ENCODE measurements at regions not wholly inside any gene's neighbourhood (a gene's known extent, or its start where the extent isn't known, plus 50 kb on each side); places are given as distances from the start of the nearest gene placed in this dataset.

- no peak overlapping the region for H3K4me3 ChIP-seq
- no peaks in the 10 kb centered on the region for H3K36me3 ChIP-seq
- in situ Hi-C loops (cut with MboI; ENCODE audit: low sequenced_read_pairs in 4 of 4) (no loop called here), intact Hi-C loops (cut with DNase I; ENCODE audit: low total_unique reads) (no loop called here)
- ATAC-seq (peak; percentile 57 to 87), DNase-seq (peak; percentile 49 to 75)
- no peak for TF ChIP-seq POLR2A (IDR thresholded peaks at IDR 0.05)
- TF ChIP-seq, protein P1, sequence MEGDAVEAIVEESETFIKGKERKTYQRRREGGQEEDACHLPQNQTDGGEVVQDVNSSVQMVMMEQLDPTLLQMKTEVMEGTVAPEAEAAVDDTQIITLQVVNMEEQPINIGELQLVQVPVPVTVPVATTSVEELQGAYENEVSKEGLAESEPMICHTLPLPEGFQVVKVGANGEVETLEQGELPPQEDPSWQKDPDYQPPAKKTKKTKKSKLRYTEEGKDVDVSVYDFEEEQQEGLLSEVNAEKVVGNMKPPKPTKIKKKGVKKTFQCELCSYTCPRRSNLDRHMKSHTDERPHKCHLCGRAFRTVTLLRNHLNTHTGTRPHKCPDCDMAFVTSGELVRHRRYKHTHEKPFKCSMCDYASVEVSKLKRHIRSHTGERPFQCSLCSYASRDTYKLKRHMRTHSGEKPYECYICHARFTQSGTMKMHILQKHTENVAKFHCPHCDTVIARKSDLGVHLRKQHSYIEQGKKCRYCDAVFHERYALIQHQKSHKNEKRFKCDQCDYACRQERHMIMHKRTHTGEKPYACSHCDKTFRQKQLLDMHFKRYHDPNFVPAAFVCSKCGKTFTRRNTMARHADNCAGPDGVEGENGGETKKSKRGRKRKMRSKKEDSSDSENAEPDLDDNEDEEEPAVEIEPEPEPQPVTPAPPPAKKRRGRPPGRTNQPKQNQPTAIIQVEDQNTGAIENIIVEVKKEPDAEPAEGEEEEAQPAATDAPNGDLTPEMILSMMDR (IDR thresholded peaks at IDR 0.05 in 4 of 5, conservative IDR thresholded peaks at IDR 0.05 in 1 of 5): no peak
- H3K27ac ChIP-seq: peak overlapping the region in 1 of 4 donors; percentile 33
- H3K9me3 ChIP-seq: no peaks in the 10 kb centered on the region
- no peaks in the 10 kb centered on the region for H3K27me3 ChIP-seq
- H3K4me1 ChIP-seq: no peaks in the 10 kb centered on the region
These were observed 114.5 kb upstream of the GSE1 start for GRCh38 chr16:85498607-85499006.

DNA sequence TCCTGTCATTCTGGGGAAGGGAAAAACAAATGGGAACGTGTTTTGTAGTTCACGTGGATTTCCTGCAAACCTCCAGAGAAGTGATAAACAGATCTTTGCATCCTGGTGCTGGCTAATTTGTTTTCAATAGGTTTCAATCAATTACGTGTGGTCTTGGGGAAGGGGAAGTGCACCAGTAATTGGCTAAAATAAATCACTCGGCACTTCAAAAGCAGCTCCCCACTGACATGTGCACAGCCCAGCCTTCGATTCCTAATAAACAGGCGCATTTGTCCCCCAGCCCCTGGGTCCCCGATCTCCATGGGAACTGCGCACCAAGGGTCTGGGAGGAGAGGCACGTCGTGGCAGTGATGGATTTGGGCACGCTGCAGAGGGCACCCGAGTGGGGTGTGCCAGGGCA is 112.9 kb upstream of the GSE1 start:
- no peak overlapping the region for H3K4me3 ChIP-seq
- no peak for TF ChIP-seq POLR2A (IDR thresholded peaks at IDR 0.05)
- TF ChIP-seq, protein P1 (IDR thresholded peaks at IDR 0.05 in 4 of 5, conservative IDR thresholded peaks at IDR 0.05 in 1 of 5): no peak
- H3K4me1 ChIP-seq: peaks cover 0 to 6% of the 10 kb centered on the region in 2 donors
- no peak for ATAC-seq
- H3K9me3 ChIP-seq: no peaks in the 10 kb centered on the region
- intact Hi-C loops (cut with DNase I; ENCODE audit: low total_unique reads): no loop called here
- DNase-seq: no peak
- no peak overlapping the region for H3K27ac ChIP-seq
- in situ Hi-C loops (cut with MboI; ENCODE audit: low sequenced_read_pairs in 4 of 4): no loop called here
- no peaks in the 10 kb centered on the region for H3K36me3 ChIP-seq
- no peaks in the 10 kb centered on the region for H3K27me3 ChIP-seq

- in situ Hi-C loops (cut with MboI; ENCODE audit: low sequenced_read_pairs in 4 of 4): no loop called here
These were observed 111.2 kb upstream of the GSE1 start for GRCh38 chr16:85501900-85502299.

DNA sequence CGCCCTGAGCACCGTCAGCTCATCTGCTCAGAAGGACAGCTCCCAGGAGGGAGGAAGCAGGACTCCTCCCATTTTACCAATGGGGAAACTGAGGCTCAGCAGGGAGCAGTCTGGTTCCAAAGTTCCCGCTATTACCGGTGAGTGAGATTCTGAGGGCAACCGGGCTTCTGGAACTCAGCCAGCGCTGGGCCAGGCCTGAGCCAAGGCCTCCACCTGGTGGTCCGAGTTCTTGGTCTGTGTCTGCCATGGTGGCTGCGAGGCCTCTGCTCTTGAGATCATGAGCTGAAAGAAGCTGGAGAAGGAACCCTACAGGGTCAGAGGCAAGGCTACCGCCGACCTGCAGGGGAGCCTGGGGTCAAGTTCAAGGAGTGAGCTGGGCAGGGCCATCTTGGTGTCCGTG is 110.8 kb upstream of the GSE1 start:
- ATAC-seq (no peak), DNase-seq (no peak)
- TF ChIP-seq POLR2A (IDR thresholded peaks at IDR 0.05): no peak
- TF ChIP-seq, protein P1 (IDR thresholded peaks at IDR 0.05 in 4 of 5, conservative IDR thresholded peaks at IDR 0.05 in 1 of 5): no peak
- peaks cover 2 to 15% of the 10 kb centered on the region in 2 donors for H3K4me1 ChIP-seq
- intact Hi-C loops (cut with DNase I; ENCODE audit: low total_unique reads) (no loop called here), in situ Hi-C loops (cut with MboI; ENCODE audit: low sequenced_read_pairs in 4 of 4) (no loop called here)
- H3K9me3 ChIP-seq: no peaks in the 10 kb centered on the region
- H3K27me3 ChIP-seq: no peaks in the 10 kb centered on the region
- H3K27ac ChIP-seq: no peak overlapping the region
- H3K4me3 ChIP-seq: no peak overlapping the region
- no peaks in the 10 kb centered on the region for H3K36me3 ChIP-seq

More at GRCh38 chr16:85501900-85502299, 111.2 kb upstream of the GSE1 start:
- TF ChIP-seq, protein P1 (IDR thresholded peaks at IDR 0.05 in 4 of 5, conservative IDR thresholded peaks at IDR 0.05 in 1 of 5): no peak
- no peak for TF ChIP-seq POLR2A (IDR thresholded peaks at IDR 0.05)
- no peaks in the 10 kb centered on the region for H3K9me3 ChIP-seq
- ATAC-seq (no peak), DNase-seq (no peak)
- H3K36me3 ChIP-seq: no peaks in the 10 kb centered on the region
- H3K27me3 ChIP-seq: no peaks in the 10 kb centered on the region
- intact Hi-C loops (cut with DNase I; ENCODE audit: low total_unique reads): no loop called here
- no peak overlapping the region for H3K27ac ChIP-seq
- no peak overlapping the region for H3K4me3 ChIP-seq
- peaks cover 0 to 10% of the 10 kb centered on the region in 2 donors for H3K4me1 ChIP-seq

DNA sequence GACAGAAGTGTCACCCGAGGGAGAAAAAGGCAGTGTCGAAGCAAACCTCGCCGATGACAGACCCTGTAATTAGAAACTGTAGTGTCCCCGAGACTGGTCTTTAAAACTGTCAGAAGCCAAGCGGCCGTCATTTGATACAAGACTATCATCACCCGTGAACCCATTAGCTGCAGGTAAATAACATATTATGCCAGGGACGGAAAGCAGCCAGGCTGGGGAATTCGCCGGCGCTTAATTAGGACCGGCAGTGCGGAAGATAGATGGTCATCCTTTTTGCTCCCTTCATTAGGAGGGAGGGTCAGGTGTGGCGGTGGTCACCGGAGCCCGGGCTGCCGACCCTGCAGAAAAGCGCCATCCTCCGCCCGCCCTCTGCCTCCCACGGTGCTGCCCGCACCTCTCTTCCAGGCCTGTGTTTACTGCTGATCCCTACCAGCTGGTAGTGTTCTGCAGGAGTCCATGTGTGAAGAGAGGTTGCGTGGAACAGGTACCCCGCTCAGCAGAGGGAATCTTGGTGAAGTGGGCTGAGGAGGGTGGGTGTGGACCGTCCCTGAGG is 109.4 kb upstream of the GSE1 start:
- peak overlapping the region in 1 of 4 donors; percentile 35 for H3K27ac ChIP-seq

More for the DNA sequence above, 109.4 kb upstream of the GSE1 start:
- ATAC-seq: peak in 1 of 2 donors; percentile 57
- no peaks in the 10 kb centered on the region for H3K36me3 ChIP-seq
- H3K4me1 ChIP-seq: peaks cover 13 to 20% of the 10 kb centered on the region in 2 donors
- H3K4me3 ChIP-seq: no peak overlapping the region
- no peak for DNase-seq
- no peaks in the 10 kb centered on the region for H3K9me3 ChIP-seq
- no peaks in the 10 kb centered on the region for H3K27me3 ChIP-seq
- TF ChIP-seq, protein P1 (IDR thresholded peaks at IDR 0.05 in 4 of 5, conservative IDR thresholded peaks at IDR 0.05 in 1 of 5): no peak
- no peak for TF ChIP-seq POLR2A (IDR thresholded peaks at IDR 0.05)
- intact Hi-C loops (cut with DNase I; ENCODE audit: low total_unique reads) (no loop called here), in situ Hi-C loops (cut with MboI; ENCODE audit: low sequenced_read_pairs in 4 of 4) (no loop called here)
